HL-60 (cell line): ENCODE measurements at regions not wholly inside any gene's neighbourhood (a gene's known extent, or its start where the extent isn't known, plus 50 kb on each side); places are given as distances from the start of the nearest gene placed in this dataset.
"Not testable (repeated sequence)": the region's sequence is repeated elsewhere in the genome, so short reads cannot be mapped to it uniquely, and the experiment has no call there.

ENCODE experiments used
- CTCF ChIP-seq: IDR thresholded peaks from one replicate; pipeline ENCODE4 v1.5.1; 2011; ENCODE audit warnings: low read length, control low read depth, inconsistent platforms; ENCODE audit not compliant: insufficient read depth
- GABPA ChIP-seq: IDR thresholded peaks from 2 replicates; pipeline ENCODE4 v1.6.1; 2012; ENCODE audit warnings: low read depth
- POLR2AphosphoS5 ChIP-seq: IDR thresholded peaks from 2 replicates; pipeline ENCODE4 v1.6.1; 2012; ENCODE audit warnings: low read depth
- TF ChIP-seq, protein P1 (sequence below): IDR thresholded peaks from 2 replicates; pipeline ENCODE4 v1.6.1; 2012; ENCODE audit warnings: low read depth; ENCODE audit not compliant: insufficient replicate concordance

DNA sequence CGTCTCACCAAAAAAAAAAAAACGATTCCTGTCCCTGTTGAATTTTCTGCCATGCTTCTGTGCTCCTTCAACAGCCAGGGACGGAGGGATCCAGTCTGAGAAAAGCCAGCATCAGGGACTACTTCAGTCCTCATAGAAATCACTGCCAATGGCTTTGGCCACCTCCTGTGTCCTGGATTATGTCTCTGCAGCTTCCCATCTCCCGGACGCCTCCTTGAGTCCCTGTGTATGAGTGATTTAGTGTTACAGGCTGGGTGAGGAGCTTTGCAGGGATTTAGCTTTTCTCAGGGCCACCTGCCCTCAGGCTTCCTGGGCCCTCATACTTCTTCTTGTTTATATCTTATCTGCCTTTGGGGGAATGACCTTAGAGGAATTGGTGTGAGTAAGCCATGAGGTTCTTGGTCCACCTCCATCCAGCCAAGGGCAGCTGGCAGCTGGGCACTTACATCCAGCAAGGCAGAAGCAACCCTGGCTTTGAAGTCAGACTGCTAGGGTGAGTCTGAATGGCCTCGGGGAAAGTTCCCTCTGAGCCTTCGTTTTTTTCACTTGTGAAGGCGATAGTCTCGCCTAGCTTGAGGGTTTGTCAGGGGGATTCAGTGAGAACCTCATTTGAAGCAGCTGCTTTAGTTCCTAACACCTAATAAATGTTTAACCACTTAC is 65.6 kb downstream of the NPIPB11 start:
- not testable (repeated sequence) for TF ChIP-seq CTCF, POLR2AphosphoS5, GABPA
- TF ChIP-seq, protein P1, sequence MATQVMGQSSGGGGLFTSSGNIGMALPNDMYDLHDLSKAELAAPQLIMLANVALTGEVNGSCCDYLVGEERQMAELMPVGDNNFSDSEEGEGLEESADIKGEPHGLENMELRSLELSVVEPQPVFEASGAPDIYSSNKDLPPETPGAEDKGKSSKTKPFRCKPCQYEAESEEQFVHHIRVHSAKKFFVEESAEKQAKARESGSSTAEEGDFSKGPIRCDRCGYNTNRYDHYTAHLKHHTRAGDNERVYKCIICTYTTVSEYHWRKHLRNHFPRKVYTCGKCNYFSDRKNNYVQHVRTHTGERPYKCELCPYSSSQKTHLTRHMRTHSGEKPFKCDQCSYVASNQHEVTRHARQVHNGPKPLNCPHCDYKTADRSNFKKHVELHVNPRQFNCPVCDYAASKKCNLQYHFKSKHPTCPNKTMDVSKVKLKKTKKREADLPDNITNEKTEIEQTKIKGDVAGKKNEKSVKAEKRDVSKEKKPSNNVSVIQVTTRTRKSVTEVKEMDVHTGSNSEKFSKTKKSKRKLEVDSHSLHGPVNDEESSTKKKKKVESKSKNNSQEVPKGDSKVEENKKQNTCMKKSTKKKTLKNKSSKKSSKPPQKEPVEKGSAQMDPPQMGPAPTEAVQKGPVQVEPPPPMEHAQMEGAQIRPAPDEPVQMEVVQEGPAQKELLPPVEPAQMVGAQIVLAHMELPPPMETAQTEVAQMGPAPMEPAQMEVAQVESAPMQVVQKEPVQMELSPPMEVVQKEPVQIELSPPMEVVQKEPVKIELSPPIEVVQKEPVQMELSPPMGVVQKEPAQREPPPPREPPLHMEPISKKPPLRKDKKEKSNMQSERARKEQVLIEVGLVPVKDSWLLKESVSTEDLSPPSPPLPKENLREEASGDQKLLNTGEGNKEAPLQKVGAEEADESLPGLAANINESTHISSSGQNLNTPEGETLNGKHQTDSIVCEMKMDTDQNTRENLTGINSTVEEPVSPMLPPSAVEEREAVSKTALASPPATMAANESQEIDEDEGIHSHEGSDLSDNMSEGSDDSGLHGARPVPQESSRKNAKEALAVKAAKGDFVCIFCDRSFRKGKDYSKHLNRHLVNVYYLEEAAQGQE = not testable (repeated sequence)
